Smooth muscle cell (in vitro differentiated cells): ENCODE measurements at regions not wholly inside any gene's neighbourhood (a gene's known extent, or its start where the extent isn't known, plus 50 kb on each side); places are given as distances from the start of the nearest gene placed in this dataset.

ENCODE experiments used
- DNase-seq: peaks from one replicate; lab custom pipeline; 2025; ENCODE audit not compliant: unreplicated experiment; lab: John Stamatoyannopoulos, UW
- H2AFZ ChIP-seq: fragments of 200-600 bp; sonication (generic); 2 replicates; pipeline ENCODE4 v1.6.0; 2016; ENCODE audit warnings: antibody characterized with exemption, low read depth, mild to moderate bottlenecking
- H3F3A ChIP-seq: fragments of 200-600 bp; sonication (generic); 2 replicates; pipeline ENCODE4 v1.6.0; 2017; ENCODE audit warnings: antibody characterized with exemption, low read depth
- H3K27ac ChIP-seq: fragments of 200-600 bp; sonication (generic); 2 replicates; pipeline ENCODE4 v1.5.1; 2016; ENCODE audit warnings: low read depth, mild to moderate bottlenecking
- H3K27me3 ChIP-seq: fragments of 200-600 bp; sonication (generic); 2 replicates; pipeline ENCODE4 v1.6.1; 2016; ENCODE audit warnings: low read depth, mild to moderate bottlenecking
- H3K36me3 ChIP-seq: fragments of 200-600 bp; sonication (generic); 2 replicates; pipeline ENCODE4 v1.5.1; 2016; ENCODE audit warnings: low read depth
- H3K4me1 ChIP-seq: fragments of 200-600 bp; sonication (generic); 2 replicates; pipeline ENCODE4 v1.5.1; 2016; ENCODE audit warnings: low read depth
- H3K4me2 ChIP-seq: fragments of 200-600 bp; sonication (generic); 2 replicates; pipeline ENCODE4 v1.6.0; 2016; ENCODE audit warnings: mild to moderate bottlenecking
- H3K4me3 ChIP-seq: fragments of 200-600 bp; sonication (generic); 2 replicates; pipeline ENCODE4 v1.5.1; 2016; ENCODE audit warnings: mild to moderate bottlenecking
- H3K79me2 ChIP-seq: fragments of 200-600 bp; sonication (generic); 2 replicates; pipeline ENCODE4 v1.6.0; 2016; ENCODE audit warnings: low read depth, mild to moderate bottlenecking
- H3K9ac ChIP-seq: fragments of 200-600 bp; sonication (generic); 2 replicates; pipeline ENCODE4 v1.6.0; 2016; ENCODE audit warnings: low read depth
- H3K9me3 ChIP-seq: fragments of 200-600 bp; sonication (generic); replicated peaks from 2 replicates; pipeline ENCODE4 v1.5.1; 2016; ENCODE audit warnings: low read depth
- H4K20me1 ChIP-seq: fragments of 200-600 bp; sonication (generic); 2 replicates; pipeline ENCODE4 v1.6.0; 2016; ENCODE audit warnings: low read depth
- WGBS: methylation state at CpG from one replicate; pipeline ENCODE4 v1.1.7; 2016; ENCODE audit warnings: low lambda C conversion rate; 5-methylcytosine and 5-hydroxymethylcytosine counted together
- TF ChIP-seq, protein P1 (sequence below): fragments of 200-600 bp; sonication (generic); IDR thresholded peaks from 2 replicates; pipeline ENCODE4 v1.5.1; 2017; ENCODE audit warnings: borderline replicate concordance, mild to moderate bottlenecking, antibody characterized with exemption; ENCODE audit not compliant: insufficient read depth, poor library complexity, severe bottlenecking

GRCh38 chr2:121041516-121041915 is 243.5 kb downstream of the TFCP2L1 start:
- no peaks in the 10 kb centered on the region for H3K36me3 ChIP-seq
- TF ChIP-seq, protein P1, sequence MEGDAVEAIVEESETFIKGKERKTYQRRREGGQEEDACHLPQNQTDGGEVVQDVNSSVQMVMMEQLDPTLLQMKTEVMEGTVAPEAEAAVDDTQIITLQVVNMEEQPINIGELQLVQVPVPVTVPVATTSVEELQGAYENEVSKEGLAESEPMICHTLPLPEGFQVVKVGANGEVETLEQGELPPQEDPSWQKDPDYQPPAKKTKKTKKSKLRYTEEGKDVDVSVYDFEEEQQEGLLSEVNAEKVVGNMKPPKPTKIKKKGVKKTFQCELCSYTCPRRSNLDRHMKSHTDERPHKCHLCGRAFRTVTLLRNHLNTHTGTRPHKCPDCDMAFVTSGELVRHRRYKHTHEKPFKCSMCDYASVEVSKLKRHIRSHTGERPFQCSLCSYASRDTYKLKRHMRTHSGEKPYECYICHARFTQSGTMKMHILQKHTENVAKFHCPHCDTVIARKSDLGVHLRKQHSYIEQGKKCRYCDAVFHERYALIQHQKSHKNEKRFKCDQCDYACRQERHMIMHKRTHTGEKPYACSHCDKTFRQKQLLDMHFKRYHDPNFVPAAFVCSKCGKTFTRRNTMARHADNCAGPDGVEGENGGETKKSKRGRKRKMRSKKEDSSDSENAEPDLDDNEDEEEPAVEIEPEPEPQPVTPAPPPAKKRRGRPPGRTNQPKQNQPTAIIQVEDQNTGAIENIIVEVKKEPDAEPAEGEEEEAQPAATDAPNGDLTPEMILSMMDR, result no peak
- H3K27ac ChIP-seq, result no peak overlapping the region
- no peaks in the 10 kb centered on the region for H3K9me3 ChIP-seq
- DNase-seq, result no peak
- no peak overlapping the region for H2AFZ ChIP-seq
- H3K4me1 ChIP-seq, result no peaks in the 10 kb centered on the region
- H3K79me2 ChIP-seq, result no peaks in the 10 kb centered on the region
- 0% methylated on average over 1 of the region's 1 CpG for WGBS
- H3K4me3 ChIP-seq, result no peak overlapping the region
- H3K9ac ChIP-seq, result no peak overlapping the region
- no peak overlapping the region for H3K4me2 ChIP-seq
- H3K27me3 ChIP-seq, result peaks cover 9% of the 10 kb centered on the region
- H4K20me1 ChIP-seq, result no peaks in the 10 kb centered on the region
- no peaks in the 10 kb centered on the region for H3F3A ChIP-seq

- Histone ChIP-seq H2AFZ (no peak overlapping the region), H3K9ac (no peak overlapping the region), H3K27ac (no peak overlapping the region), H3K9me3 (no peaks in the 10 kb centered on the region), H3K4me2 (no peak overlapping the region), H3K4me1 (no peaks in the 10 kb centered on the region), H4K20me1 (no peaks in the 10 kb centered on the region), H3K79me2 (no peaks in the 10 kb centered on the region), H3K36me3 (no peaks in the 10 kb centered on the region), H3K27me3 (peaks cover 4% of the 10 kb centered on the region), H3F3A (no peaks in the 10 kb centered on the region), H3K4me3 (no peak overlapping the region)
- TF ChIP-seq, protein P1, result no peak
- DNase-seq, result no peak
- 83% methylated on average over 8 of the region's 8 CpGs for WGBS
These were observed 241.8 kb downstream of the TFCP2L1 start for GRCh38 chr2:121043061-121043826.

- Histone ChIP-seq H3K4me2 (no peak overlapping the region), H3F3A (no peaks in the 10 kb centered on the region), H4K20me1 (no peaks in the 10 kb centered on the region), H3K4me1 (no peaks in the 10 kb centered on the region), H3K36me3 (no peaks in the 10 kb centered on the region), H3K27me3 (peaks cover 4% of the 10 kb centered on the region), H3K4me3 (no peak overlapping the region), H2AFZ (no peak overlapping the region), H3K27ac (no peak overlapping the region), H3K79me2 (no peaks in the 10 kb centered on the region), H3K9ac (no peak overlapping the region), H3K9me3 (no peaks in the 10 kb centered on the region)
- 53% methylated on average over 3 of the region's 3 CpGs for WGBS
- TF ChIP-seq, protein P1, result no peak
- DNase-seq, result no peak
These were observed 241.2 kb downstream of the TFCP2L1 start for GRCh38 chr2:121043827-121044222.

DNA sequence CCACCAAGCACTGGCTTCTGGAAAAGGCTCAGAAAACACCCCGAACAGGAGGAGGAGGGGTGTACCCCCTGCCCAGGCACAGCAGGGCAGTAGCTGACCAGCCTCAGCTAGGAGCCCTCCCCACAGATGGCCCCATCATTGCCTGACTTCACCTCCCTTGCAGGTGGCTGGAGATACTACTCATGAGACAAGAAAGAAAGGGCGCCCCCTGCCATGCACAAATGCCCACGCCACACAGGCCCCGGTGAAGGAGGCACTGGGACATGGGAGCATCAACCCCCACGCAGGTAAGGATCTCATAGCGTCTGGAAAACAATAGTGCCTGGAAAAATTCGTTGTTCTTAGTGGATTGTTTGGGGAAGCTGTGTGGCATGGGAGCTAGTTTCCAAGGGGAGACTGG is 240.6 kb downstream of the TFCP2L1 start:
- H3K27me3 ChIP-seq, result peaks cover 4% of the 10 kb centered on the region
- H2AFZ ChIP-seq, result no peak overlapping the region
- H3K9me3 ChIP-seq, result no peaks in the 10 kb centered on the region
- H3F3A ChIP-seq, result no peaks in the 10 kb centered on the region
- no peak overlapping the region for H3K4me3 ChIP-seq
- H3K4me1 ChIP-seq, result no peaks in the 10 kb centered on the region
- H3K9ac ChIP-seq, result no peak overlapping the region
- no peak overlapping the region for H3K27ac ChIP-seq
- H3K79me2 ChIP-seq, result no peaks in the 10 kb centered on the region
- H3K4me2 ChIP-seq, result no peak overlapping the region
- 63% methylated on average over 7 of the region's 7 CpGs for WGBS
- DNase-seq, result no peak
- H3K36me3 ChIP-seq, result no peaks in the 10 kb centered on the region
- H4K20me1 ChIP-seq, result no peaks in the 10 kb centered on the region
- TF ChIP-seq, protein P1, result no peak
